Pons (tissue), 1 donor: ENCODE measurements at regions not wholly inside any gene's neighbourhood (a gene's known extent, or its start where the extent isn't known, plus 50 kb on each side); places are given as distances from the start of the nearest gene placed in this dataset.

ENCODE experiments used
- DNase-seq: peaks from one replicate; pipeline ENCODE4 v3.0.0-alpha.2; 2016; ENCODE audit warnings: low spot score

GRCh38 chr11:19336331-19336730, 95.6 kb upstream of the E2F8 start:
- no peak for DNase-seq

- DNase-seq: no peak
These were observed 91.7 kb upstream of the E2F8 start for GRCh38 chr11:19332476-19332875.

- no peak for DNase-seq
These were observed 89.7 kb upstream of the E2F8 start for GRCh38 chr11:19330416-19330815.

- DNase-seq: no peak
These were observed 89.2 kb upstream of the E2F8 start for GRCh38 chr11:19329970-19330369.

- DNase-seq: no peak
These were observed 88.0 kb upstream of the E2F8 start for GRCh38 chr11:19328586-19329311.

- DNase-seq: no peak
These were observed 86.5 kb upstream of the E2F8 start for GRCh38 chr11:19327280-19327679.

- peak; percentile 17 for DNase-seq
These were observed 85.8 kb upstream of the E2F8 start for GRCh38 chr11:19326499-19326898.

- no peak for DNase-seq
These were observed 82.8 kb upstream of the E2F8 start for GRCh38 chr11:19323502-19323901.

- DNase-seq: no peak
These were observed 80.6 kb upstream of the E2F8 start for GRCh38 chr11:19321351-19321750.

- peak; percentile 22 for DNase-seq
These were observed 80.1 kb upstream of the E2F8 start for GRCh38 chr11:19320827-19321226.

- peak; percentile 57 for DNase-seq
These were observed 75.7 kb upstream of the E2F8 start for GRCh38 chr11:19316434-19316833.

- no peak for DNase-seq
These were observed 74.8 kb upstream of the E2F8 start for GRCh38 chr11:19315511-19315910.

GRCh38 chr11:19313140-19313539, 72.4 kb upstream of the E2F8 start:
- DNase-seq: no peak

- peak; percentile 80 for DNase-seq
These were observed 70.7 kb upstream of the E2F8 start for GRCh38 chr11:19311308-19312030.

GRCh38 chr11:19307498-19307897, 66.8 kb upstream of the E2F8 start:
- DNase-seq: no peak

GRCh38 chr11:19306179-19306944, 65.6 kb upstream of the E2F8 start:
- DNase-seq: no peak

GRCh38 chr11:19301361-19301760, 60.6 kb upstream of the E2F8 start:
- DNase-seq: no peak

- DNase-seq: no peak
These were observed 53.7 kb upstream of the E2F8 start for GRCh38 chr11:19294444-19294843.

GRCh38 chr11:19291064-19291463, 50.3 kb upstream of the E2F8 start:
- DNase-seq: no peak
